Peyer's patch (tissue), 4 donors: ENCODE measurements at regions not wholly inside any gene's neighbourhood (a gene's known extent, or its start where the extent isn't known, plus 50 kb on each side); places are given as distances from the start of the nearest gene placed in this dataset.

Experiments used
- CTCF ChIP-seq, 6 experiments: fragments of 450-650 bp in 4 of 6; fragments of 200-600 bp in 2 of 6; sonication (generic) in 1 of 6; IDR thresholded peaks; one replicate each; pipeline ENCODE4 v1.5.1; 2017 to 2019; ENCODE audit warnings: antibody characterized with exemption in 6 of 6, mild to moderate bottlenecking in 3 of 6, moderate library complexity in 1 of 6
- POLR2A ChIP-seq, 2 donors: fragments of 450-650 bp; IDR thresholded peaks; one replicate each; pipeline ENCODE4 v1.5.1; 2017; ENCODE audit warnings: antibody characterized with exemption in 2 of 2, mild to moderate bottlenecking in 2 of 2, moderate library complexity in 2 of 2

GRCh38 chr11:90650153-90650552 lies 427.3 kb upstream of the CHORDC1 start:
- no peak for TF ChIP-seq POLR2A (IDR thresholded peaks at IDR 0.05)
- TF ChIP-seq CTCF (IDR thresholded peaks at IDR 0.05), result no peak
